OCI-LY7 (cell line): ENCODE measurements at regions not wholly inside any gene's neighbourhood (a gene's known extent, or its start where the extent isn't known, plus 50 kb on each side); places are given as distances from the start of the nearest gene placed in this dataset.

ENCODE experiments used
- EZH2phosphoT487 ChIP-seq: fragments of 200-600 bp; sonication (generic); IDR thresholded peaks from 2 replicates; pipeline ENCODE4 v1.6.1; 2018; ENCODE audit warnings: low read depth, borderline replicate concordance, mild to moderate bottlenecking, mixed run types, antibody characterized with exemption, low read length, moderate library complexity, mixed read lengths
- TF ChIP-seq, protein P1 (sequence below): fragments of 200-600 bp; sonication (generic); conservative IDR thresholded peaks from 2 replicates; pipeline ENCODE4 v1.5.1; 2014; ENCODE audit warnings: mild to moderate bottlenecking, antibody characterized with exemption, low read length, moderate library complexity, mixed read lengths

- TF ChIP-seq, protein P1, sequence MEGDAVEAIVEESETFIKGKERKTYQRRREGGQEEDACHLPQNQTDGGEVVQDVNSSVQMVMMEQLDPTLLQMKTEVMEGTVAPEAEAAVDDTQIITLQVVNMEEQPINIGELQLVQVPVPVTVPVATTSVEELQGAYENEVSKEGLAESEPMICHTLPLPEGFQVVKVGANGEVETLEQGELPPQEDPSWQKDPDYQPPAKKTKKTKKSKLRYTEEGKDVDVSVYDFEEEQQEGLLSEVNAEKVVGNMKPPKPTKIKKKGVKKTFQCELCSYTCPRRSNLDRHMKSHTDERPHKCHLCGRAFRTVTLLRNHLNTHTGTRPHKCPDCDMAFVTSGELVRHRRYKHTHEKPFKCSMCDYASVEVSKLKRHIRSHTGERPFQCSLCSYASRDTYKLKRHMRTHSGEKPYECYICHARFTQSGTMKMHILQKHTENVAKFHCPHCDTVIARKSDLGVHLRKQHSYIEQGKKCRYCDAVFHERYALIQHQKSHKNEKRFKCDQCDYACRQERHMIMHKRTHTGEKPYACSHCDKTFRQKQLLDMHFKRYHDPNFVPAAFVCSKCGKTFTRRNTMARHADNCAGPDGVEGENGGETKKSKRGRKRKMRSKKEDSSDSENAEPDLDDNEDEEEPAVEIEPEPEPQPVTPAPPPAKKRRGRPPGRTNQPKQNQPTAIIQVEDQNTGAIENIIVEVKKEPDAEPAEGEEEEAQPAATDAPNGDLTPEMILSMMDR = no peak
- TF ChIP-seq EZH2phosphoT487 = no peak
Observed at GRCh38 chr3:194826594-194826993, 140.9 kb downstream of the FAM43A start.
